Ishikawa (cell line): ENCODE measurements at regions not wholly inside any gene's neighbourhood (a gene's known extent, or its start where the extent isn't known, plus 50 kb on each side); places are given as distances from the start of the nearest gene placed in this dataset.
A peak's percentile ranks its signal among the peaks of the same experiment; 100 is the strongest.

Experiments
- CEBPB ChIP-seq: IDR thresholded peaks from 2 replicates; pipeline ENCODE4 v1.6.1; 2012
- CREB1 ChIP-seq: IDR thresholded peaks from 2 replicates; pipeline ENCODE4 v1.6.1; 2012; ENCODE audit warnings: low read depth
- EGR1 ChIP-seq: IDR thresholded peaks from 2 replicates; pipeline ENCODE4 v1.6.1; 2012
- EP300 ChIP-seq: IDR thresholded peaks from 2 replicates; pipeline ENCODE4 v1.6.1; 2012; ENCODE audit warnings: borderline replicate concordance
- FOXM1 ChIP-seq: IDR thresholded peaks from 2 replicates; pipeline ENCODE4 v1.6.1; 2012; ENCODE audit warnings: low read depth, borderline replicate concordance
- MAX ChIP-seq: IDR thresholded peaks from 2 replicates; pipeline ENCODE4 v1.6.1; 2012
- NFIC ChIP-seq: IDR thresholded peaks from 2 replicates; pipeline ENCODE4 v1.6.1; 2012
- RAD21 ChIP-seq: IDR thresholded peaks from 2 replicates; pipeline ENCODE4 v1.6.1; 2012; ENCODE audit warnings: low read depth
- REST ChIP-seq: IDR thresholded peaks from 2 replicates; pipeline ENCODE4 v1.6.1; 2012; ENCODE audit warnings: low read depth, mild to moderate bottlenecking
- TAF1 ChIP-seq: IDR thresholded peaks from 2 replicates; pipeline ENCODE4 v1.6.1; 2012; ENCODE audit warnings: low read depth, mild to moderate bottlenecking
- TCF12 ChIP-seq: IDR thresholded peaks from 2 replicates; pipeline ENCODE4 v1.6.1; 2012; ENCODE audit warnings: low read depth
- TEAD4 ChIP-seq: IDR thresholded peaks from 2 replicates; pipeline ENCODE4 v1.6.1; 2012
- USF1 ChIP-seq: IDR thresholded peaks from 2 replicates; pipeline ENCODE4 v1.6.1; 2012
- YY1 ChIP-seq: IDR thresholded peaks from 2 replicates; pipeline ENCODE4 v1.6.1; 2012; ENCODE audit warnings: low read depth
- ZBTB7A ChIP-seq: IDR thresholded peaks from 2 replicates; pipeline ENCODE4 v1.6.1; 2012; ENCODE audit warnings: low read depth

GRCh38 chr2:23198316-23199114 lies 186.5 kb upstream of the KLHL29 start:
- TF ChIP-seq EGR1 (no peak), RAD21 (no peak), TEAD4 (no peak), NFIC (no peak), MAX (no peak), FOXM1 (no peak), TAF1 (no peak), CEBPB (no peak), EP300 (no peak), REST (no peak), USF1 (no peak), TCF12 (no peak), ZBTB7A (no peak)

GRCh38 chr2:23199115-23199918 lies 185.7 kb upstream of the KLHL29 start:
- TF ChIP-seq NFIC (no peak), RAD21 (peak; percentile 46)

- no peak for TF ChIP-seq EP300
- no peak for TF ChIP-seq YY1
These were observed 184.8 kb upstream of the KLHL29 start for GRCh38 chr2:23200068-23200786.

- TF ChIP-seq TCF12 (no peak), EP300 (no peak), CEBPB (no peak), FOXM1 (no peak), NFIC (no peak), CREB1 (no peak)
These were observed 184.2 kb upstream of the KLHL29 start for GRCh38 chr2:23200787-23201114.

- TF ChIP-seq REST (no peak), MAX (no peak), RAD21 (no peak), CEBPB (no peak), USF1 (no peak), CREB1 (no peak)
These were observed 181.6 kb upstream of the KLHL29 start for GRCh38 chr2:23203383-23203782.

GRCh38 chr2:23204685-23205242 lies 180.2 kb upstream of the KLHL29 start:
- TF ChIP-seq EGR1 (no peak), MAX (no peak), FOXM1 (no peak), CEBPB (no peak), CREB1 (no peak), TCF12 (no peak), EP300 (no peak), YY1 (no peak), REST (no peak)
